ENCODE measurements at regions not wholly inside any gene's neighbourhood (a gene's known extent, or its start where the extent isn't known, plus 50 kb on each side); places are given as distances from the start of the nearest gene placed in this dataset.

- H3K27ac ChIP-seq = peak overlapping the region; percentile 71 to 74
- no peaks in the 10 kb centered on the region for H3K9me3 ChIP-seq
- H3K4me3 ChIP-seq = no peak overlapping the region
- ChIA-PET POLR2A (interaction anchor here (0.9 kb wide), 1 partner anchor 9 kb away, joined by 5 read pairs; no protein-coding TSS in a partner anchor), CTCF (interaction anchor here (0.9 to 1.1 kb wide), 2 partner anchors 509 to 567 kb away, joined by 3 read pairs; no protein-coding TSS in a partner anchor)
- whole genome bisulfite sequencing (ENCODE audit: missing lambda C conversion rate) = 12% methylated on average over 5 of the region's 5 CpGs
- peak in 1 of 2 experiments; percentile 69; a peak in 4 of 6 replicates for ATAC-seq
- H3K4me2 ChIP-seq = peak overlapping the region; percentile 58
- no peak for FAIRE-seq
- peak; percentile 15 to 59 for DNase-seq (ENCODE audit: low read depth in 1 of 2, low spot score in 1 of 2)
- TF ChIP-seq FOSL2 (IDR thresholded peaks at IDR 0.05) = no peak
- TF ChIP-seq FOSL2 (CRISPR knock-in tag; IDR thresholded peaks at IDR 0.05) = peak; percentile 62
- TF ChIP-seq CBX8 (IDR thresholded peaks at IDR 0.05) = no peak
- TF ChIP-seq BCL3 (IDR thresholded peaks at IDR 0.05) = no peak
- TF ChIP-seq CHD2 (IDR thresholded peaks at IDR 0.05; ENCODE audit: low read length, partially characterized antibody) = no peak
- TF ChIP-seq HOXB5 (CRISPR knock-in tag; IDR thresholded peaks at IDR 0.05) = no peak
- H3K4me1 ChIP-seq = peaks cover 19% of the 10 kb centered on the region
Measured at GRCh38 chr6:134373282-134373922, 55.5 kb upstream of the SGK1 start.

GRCh38 chr6:134372603-134373281, 54.8 kb upstream of the SGK1 start:
- peak; percentile 49 to 56; a peak in 1 of 6 replicates for ATAC-seq
- no peak overlapping the region for H3K4me3 ChIP-seq
- peaks cover 19% of the 10 kb centered on the region for H3K4me1 ChIP-seq
- DNase-seq (ENCODE audit: low read depth in 1 of 2, low spot score in 1 of 2) = peak; percentile 5 to 38
- H3K9me3 ChIP-seq = no peaks in the 10 kb centered on the region
- ChIA-PET CTCF (interaction anchor here (0.9 to 1.1 kb wide), 2 partner anchors 509 to 568 kb away, joined by 3 read pairs; no protein-coding TSS in a partner anchor), POLR2A (interaction anchor here (0.9 kb wide), 1 partner anchor 8 kb away, joined by 5 read pairs; no protein-coding TSS in a partner anchor)
- H3K4me2 ChIP-seq = peak overlapping the region; percentile 58
- FAIRE-seq = no peak
- TF ChIP-seq ELK1 (IDR thresholded peaks at IDR 0.05; ENCODE audit: low read depth, low read length) = no peak
- no peak for TF ChIP-seq JUN (IDR thresholded peaks at IDR 0.05)
- TF ChIP-seq SMC3 (IDR thresholded peaks at IDR 0.05) = 0 out of 3 replicates have a peak, but pooled peaks have one; percentile 3
- TF ChIP-seq TP53 (CRISPR knock-in tag; IDR thresholded peaks at IDR 0.05) = no peak
- TF ChIP-seq CTCF (IDR thresholded peaks at IDR 0.05) = no peak
- TF ChIP-seq CEBPB (IDR thresholded peaks at IDR 0.05) = peak; percentile 84 to 85
- H3K27ac ChIP-seq = peak overlapping the region; percentile 71 to 74
- WGBS (ENCODE audit: missing lambda C conversion rate) = 68% methylated on average over 4 of the region's 4 CpGs

GRCh38 chr6:134368670-134369069, 50.8 kb upstream of the SGK1 start:
- DNase-seq (ENCODE audit: low read depth in 1 of 2, low spot score in 1 of 2) = no peak
- Histone ChIP-seq H3K9me3 (no peaks in the 10 kb centered on the region), H3K4me2 (no peak overlapping the region), H3K4me1 (peaks cover 22% of the 10 kb centered on the region), H3K4me3 (no peak overlapping the region), H3K27ac (peak overlapping the region in 1 of 2 experiments; percentile 23; a peak in 1 of 6 replicates)
- TF ChIP-seq NFE2L2 (conservative IDR thresholded peaks at IDR 0.05; ENCODE audit: low read length) = no peak
- no peak for TF ChIP-seq CBX2 (IDR thresholded peaks at IDR 0.05; ENCODE audit: borderline replicate concordance, low read depth)
- no peak for TF ChIP-seq HDAC2 (IDR thresholded peaks at IDR 0.05)
- TF ChIP-seq MAX (IDR thresholded peaks at IDR 0.05) = no peak
- TF ChIP-seq HOXA7 (CRISPR knock-in tag; IDR thresholded peaks at IDR 0.05) = no peak
- TF ChIP-seq PHF8 (IDR thresholded peaks at IDR 0.05; ENCODE audit: borderline replicate concordance, low read depth) = no peak
- TF ChIP-seq FOSB (CRISPR knock-in tag; IDR thresholded peaks at IDR 0.05) = no peak
- 80% methylated on average over 2 of the region's 2 CpGs for WGBS (ENCODE audit: missing lambda C conversion rate)
- POLR2A ChIA-PET = no interaction called here
- no peak for ATAC-seq
- no peak for FAIRE-seq
- CTCF ChIA-PET = interaction anchor here (1.1 kb wide), 1 partner anchor 21 kb away, joined by 3 read pairs; no protein-coding TSS in a partner anchor
